SJCRH30 (cell line): ENCODE measurements at regions not wholly inside any gene's neighbourhood (a gene's known extent, or its start where the extent isn't known, plus 50 kb on each side); places are given as distances from the start of the nearest gene placed in this dataset.
A peak's percentile ranks its signal among the peaks of the same experiment; 100 is the strongest.
"Not testable (repeated sequence)": the region's sequence is repeated elsewhere in the genome, so short reads cannot be mapped to it uniquely, and the experiment has no call there.

Experiments used
- DNase-seq, 2 experiments: peaks; one replicate each; pipeline ENCODE4 v3.0.0-alpha.2; 2015 to 2020
- H3K27ac ChIP-seq: fragments of 250-450 bp; sonication (Bioruptor Pico); 2 replicates; pipeline ENCODE4 v1.5.1; 2020; ENCODE audit warnings: mild to moderate bottlenecking, moderate library complexity
- H3K27me3 ChIP-seq: fragments of 250-450 bp; sonication (Bioruptor Pico); 2 replicates; pipeline ENCODE4 v1.5.1; 2020; ENCODE audit warnings: mild to moderate bottlenecking, moderate library complexity
- H3K36me3 ChIP-seq: fragments of 250-450 bp; sonication (Bioruptor Pico); 2 replicates; pipeline ENCODE4 v1.5.1; 2020; ENCODE audit warnings: mild to moderate bottlenecking, moderate library complexity
- H3K4me1 ChIP-seq: fragments of 250-450 bp; sonication (Bioruptor Pico); 2 replicates; pipeline ENCODE4 v1.5.1; 2020; ENCODE audit warnings: mild to moderate bottlenecking, moderate library complexity
- H3K4me3 ChIP-seq: fragments of 250-450 bp; sonication (Bioruptor Pico); 2 replicates; pipeline ENCODE4 v1.5.1; 2020; ENCODE audit warnings: mild to moderate bottlenecking, moderate library complexity
- H3K9me3 ChIP-seq: fragments of 250-450 bp; sonication (Bioruptor Pico); replicated peaks from 2 replicates; pipeline ENCODE4 v1.5.1; 2020; ENCODE audit warnings: mild to moderate bottlenecking, moderate library complexity

GRCh38 chr10:118925404-118926071 lies 104.0 kb upstream of the NANOS1 start:
- no peak for DNase-seq
- no peaks in the 10 kb centered on the region for H3K27me3 ChIP-seq

GRCh38 chr10:118926072-118926417 lies 103.5 kb upstream of the NANOS1 start:
- Histone ChIP-seq H3K27ac (no peak overlapping the region), H3K36me3 (no peaks in the 10 kb centered on the region), H3K4me1 (no peaks in the 10 kb centered on the region), H3K27me3 (no peaks in the 10 kb centered on the region), H3K9me3 (0 out of 2 replicates have a peak, but pooled peaks cover 3% of the 10 kb centered on the region), H3K4me3 (no peak overlapping the region)
- no peak for DNase-seq

More at GRCh38 chr10:118925404-118926071, 104.0 kb upstream of the NANOS1 start:
- Histone ChIP-seq H3K4me1 (no peaks in the 10 kb centered on the region), H3K9me3 (0 out of 2 replicates have a peak, but pooled peaks cover 1% of the 10 kb centered on the region), H3K4me3 (no peak overlapping the region), H3K36me3 (no peaks in the 10 kb centered on the region), H3K27ac (no peak overlapping the region)

GRCh38 chr10:118926441-118926840 lies 103.1 kb upstream of the NANOS1 start:
- no peak overlapping the region for H3K4me3 ChIP-seq
- H3K4me1 ChIP-seq: no peaks in the 10 kb centered on the region
- H3K9me3 ChIP-seq: 0 out of 2 replicates have a peak, but pooled peaks cover 5% of the 10 kb centered on the region
- no peaks in the 10 kb centered on the region for H3K27me3 ChIP-seq
- H3K36me3 ChIP-seq: no peaks in the 10 kb centered on the region
- DNase-seq: no peak
- H3K27ac ChIP-seq: no peak overlapping the region

GRCh38 chr10:118926903-118927302 lies 102.6 kb upstream of the NANOS1 start:
- Histone ChIP-seq H3K4me1 (no peaks in the 10 kb centered on the region), H3K27ac (no peak overlapping the region), H3K4me3 (no peak overlapping the region), H3K36me3 (no peaks in the 10 kb centered on the region), H3K9me3 (0 out of 2 replicates have a peak, but pooled peaks cover 5% of the 10 kb centered on the region), H3K27me3 (no peaks in the 10 kb centered on the region)
- DNase-seq: no peak

- H3K27me3 ChIP-seq: no peaks in the 10 kb centered on the region
- H3K9me3 ChIP-seq: 0 out of 2 replicates have a peak, but pooled peaks cover 5% of the 10 kb centered on the region
- no peak overlapping the region for H3K4me3 ChIP-seq
- no peaks in the 10 kb centered on the region for H3K4me1 ChIP-seq
- H3K36me3 ChIP-seq: no peaks in the 10 kb centered on the region
- H3K27ac ChIP-seq: no peak overlapping the region
- DNase-seq: no peak
These were observed 102.2 kb upstream of the NANOS1 start for GRCh38 chr10:118927321-118927720.

GRCh38 chr10:118930614-118931013 lies 98.9 kb upstream of the NANOS1 start:
- no peak overlapping the region for H3K4me3 ChIP-seq

GRCh38 chr10:118931436-118931835 lies 98.1 kb upstream of the NANOS1 start:
- H3K27ac ChIP-seq: no peak overlapping the region
- no peaks in the 10 kb centered on the region for H3K4me1 ChIP-seq
- no peaks in the 10 kb centered on the region for H3K36me3 ChIP-seq
- no peak for DNase-seq
- no peaks in the 10 kb centered on the region for H3K27me3 ChIP-seq
- H3K9me3 ChIP-seq: 0 out of 2 replicates have a peak, but pooled peaks cover 5% of the 10 kb centered on the region
- no peak overlapping the region for H3K4me3 ChIP-seq

More at GRCh38 chr10:118930614-118931013, 98.9 kb upstream of the NANOS1 start:
- H3K27me3 ChIP-seq: no peaks in the 10 kb centered on the region
- H3K4me1 ChIP-seq: no peaks in the 10 kb centered on the region
- no peak for DNase-seq
- H3K9me3 ChIP-seq: 0 out of 2 replicates have a peak, but pooled peaks cover 5% of the 10 kb centered on the region
- no peaks in the 10 kb centered on the region for H3K36me3 ChIP-seq
- H3K27ac ChIP-seq: no peak overlapping the region

GRCh38 chr10:118932154-118932553 lies 97.4 kb upstream of the NANOS1 start:
- H3K27ac ChIP-seq, H3K27me3 ChIP-seq, H3K36me3 ChIP-seq, DNase-seq, H3K9me3 ChIP-seq, H3K4me1 ChIP-seq, H3K4me3 ChIP-seq: not testable (repeated sequence)

- Histone ChIP-seq H3K36me3 (no peaks in the 10 kb centered on the region), H3K9me3 (no peaks in the 10 kb centered on the region), H3K4me1 (peaks cover 3% of the 10 kb centered on the region; the same call in 1 of the 2 replicates), H3K4me3 (no peak overlapping the region), H3K27me3 (no peaks in the 10 kb centered on the region; the same call in 1 of the 2 replicates), H3K27ac (no peak overlapping the region)
- DNase-seq: no peak
These were observed 92.3 kb upstream of the NANOS1 start for GRCh38 chr10:118937226-118937625.

- DNase-seq: no peak
- no peak overlapping the region for H3K4me3 ChIP-seq
- no peaks in the 10 kb centered on the region for H3K36me3 ChIP-seq
- no peaks in the 10 kb centered on the region for H3K9me3 ChIP-seq
- H3K4me1 ChIP-seq: peaks cover 3% of the 10 kb centered on the region; the same call in 1 of the 2 replicates
- H3K27me3 ChIP-seq: no peaks in the 10 kb centered on the region; the same call in 1 of the 2 replicates
- no peak overlapping the region for H3K27ac ChIP-seq
These were observed 90.1 kb upstream of the NANOS1 start for GRCh38 chr10:118939211-118940007.

GRCh38 chr10:118940386-118940785 lies 89.1 kb upstream of the NANOS1 start:
- no peak for DNase-seq

GRCh38 chr10:118943253-118943652 lies 86.3 kb upstream of the NANOS1 start:
- no peak overlapping the region for H3K27ac ChIP-seq
- H3K9me3 ChIP-seq: no peaks in the 10 kb centered on the region
- no peaks in the 10 kb centered on the region for H3K36me3 ChIP-seq
- peaks cover 6% of the 10 kb centered on the region for H3K4me1 ChIP-seq
- DNase-seq: no peak
- H3K27me3 ChIP-seq: no peaks in the 10 kb centered on the region; the same call in 1 of the 2 replicates
- H3K4me3 ChIP-seq: no peak overlapping the region

More at GRCh38 chr10:118940386-118940785, 89.1 kb upstream of the NANOS1 start:
- Histone ChIP-seq H3K4me1 (peaks cover 3% of the 10 kb centered on the region; the same call in 1 of the 2 replicates), H3K27me3 (no peaks in the 10 kb centered on the region; the same call in 1 of the 2 replicates), H3K27ac (no peak overlapping the region), H3K36me3 (no peaks in the 10 kb centered on the region), H3K4me3 (no peak overlapping the region), H3K9me3 (no peaks in the 10 kb centered on the region)

- no peak for DNase-seq
- H3K4me3 ChIP-seq: no peak overlapping the region
These were observed 84.4 kb upstream of the NANOS1 start for GRCh38 chr10:118944959-118945633.

GRCh38 chr10:118948786-118949185 lies 80.7 kb upstream of the NANOS1 start:
- no peaks in the 10 kb centered on the region for H3K9me3 ChIP-seq
- H3K27ac ChIP-seq: no peak overlapping the region
- peak in 1 of 2 experiments; percentile 39 for DNase-seq
- H3K27me3 ChIP-seq: no peaks in the 10 kb centered on the region
- peaks cover 50% of the 10 kb centered on the region for H3K4me1 ChIP-seq
- no peak overlapping the region for H3K4me3 ChIP-seq
- H3K36me3 ChIP-seq: no peaks in the 10 kb centered on the region

More at GRCh38 chr10:118944959-118945633, 84.4 kb upstream of the NANOS1 start:
- no peaks in the 10 kb centered on the region for H3K36me3 ChIP-seq
- H3K9me3 ChIP-seq: no peaks in the 10 kb centered on the region
- no peaks in the 10 kb centered on the region for H3K27me3 ChIP-seq
- no peak overlapping the region for H3K27ac ChIP-seq
- peaks cover 16% of the 10 kb centered on the region for H3K4me1 ChIP-seq
